Epithelial cell of esophagus (primary cell): ENCODE measurements at regions not wholly inside any gene's neighbourhood (a gene's known extent, or its start where the extent isn't known, plus 50 kb on each side); places are given as distances from the start of the nearest gene placed in this dataset.
"Not testable (repeated sequence)": the region's sequence is repeated elsewhere in the genome, so short reads cannot be mapped to it uniquely, and the experiment has no call there.

Experiments
- DNase-seq: peaks from one replicate; pipeline ENCODE4 v3.0.0; 2010; ENCODE audit warnings: low read depth
- H3K4me3 ChIP-seq: 2 replicates; pipeline ENCODE4 v1.5.1; 2011; ENCODE audit warnings: mild to moderate bottlenecking, low read length, control low read depth
- CTCF ChIP-seq: IDR thresholded peaks from 2 replicates; pipeline ENCODE4 v1.5.1; 2011; ENCODE audit warnings: low read depth, mild to moderate bottlenecking, low read length, control low read depth, inconsistent platforms; ENCODE audit not compliant: insufficient read depth; ENCODE audit errors: missing control alignments

- TF ChIP-seq CTCF: no peak
- no peak overlapping the region for H3K4me3 ChIP-seq
- DNase-seq: no peak
Measured at GRCh38 chr15:47129033-47129432, 588.3 kb upstream of the SEMA6D start.

DNA sequence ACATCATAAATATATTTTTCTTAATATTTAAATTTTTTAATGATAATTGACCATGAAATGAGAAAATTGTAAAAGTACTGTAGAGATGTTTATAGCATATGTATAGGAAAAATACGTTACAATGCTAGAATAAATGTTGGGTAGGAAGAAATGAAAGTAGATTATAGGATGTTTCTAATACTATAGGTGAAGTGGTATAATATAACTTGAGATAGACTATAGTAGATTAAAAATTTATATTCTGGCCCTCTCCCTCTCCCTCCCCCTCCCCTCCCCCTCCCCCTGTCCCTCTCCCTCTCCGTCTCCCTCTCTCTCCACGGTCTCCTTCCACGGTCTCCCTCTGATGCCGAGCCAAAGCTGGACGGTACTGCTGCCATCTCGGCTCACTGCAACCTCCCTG, 585.9 kb upstream of the SEMA6D start:
- not testable (repeated sequence) for H3K4me3 ChIP-seq, DNase-seq

GRCh38 chr15:47135267-47135666, 582.0 kb upstream of the SEMA6D start:
- no peak for TF ChIP-seq CTCF
- no peak for DNase-seq
- no peak overlapping the region for H3K4me3 ChIP-seq

DNA sequence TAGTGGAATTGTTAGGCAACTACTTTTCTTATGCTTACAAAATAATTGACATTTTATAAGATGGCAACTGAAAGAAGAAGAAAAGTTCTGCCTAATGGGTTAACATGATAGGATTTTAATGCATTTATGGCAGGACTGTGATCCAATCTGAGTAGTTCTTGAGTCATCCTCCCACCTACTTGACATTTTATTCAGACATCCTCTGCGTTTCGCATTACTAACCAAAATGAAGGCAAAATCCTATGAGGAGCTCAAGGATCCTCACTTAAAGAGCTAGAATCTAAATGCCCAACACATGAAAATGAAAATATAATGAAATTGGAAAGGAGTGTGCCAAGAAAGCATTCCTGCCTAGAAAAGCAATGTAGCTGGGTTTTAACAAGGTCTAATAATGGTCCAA, 581.1 kb upstream of the SEMA6D start:
- no peak overlapping the region for H3K4me3 ChIP-seq
- DNase-seq: no peak
- TF ChIP-seq CTCF: no peak

- no peak for DNase-seq
- no peak overlapping the region for H3K4me3 ChIP-seq
- TF ChIP-seq CTCF: no peak
Measured at GRCh38 chr15:47139965-47140364, 577.3 kb upstream of the SEMA6D start.

GRCh38 chr15:47157827-47158226, 559.5 kb upstream of the SEMA6D start:
- no peak for DNase-seq
- no peak for TF ChIP-seq CTCF
- no peak overlapping the region for H3K4me3 ChIP-seq

GRCh38 chr15:47158573-47158972, 558.7 kb upstream of the SEMA6D start:
- TF ChIP-seq CTCF: no peak
- H3K4me3 ChIP-seq: no peak overlapping the region
- no peak for DNase-seq

- no peak overlapping the region for H3K4me3 ChIP-seq
- no peak for TF ChIP-seq CTCF
- DNase-seq: no peak
Measured at GRCh38 chr15:47177177-47177576, 540.1 kb upstream of the SEMA6D start.
